ENCODE measurements at regions not wholly inside any gene's neighbourhood (a gene's known extent, or its start where the extent isn't known, plus 50 kb on each side); places are given as distances from the start of the nearest gene placed in this dataset.

- TF ChIP-seq CTCF (IDR thresholded peaks at IDR 0.05; ENCODE audit: poor library complexity) (no peak), EZH2 (IDR thresholded peaks at IDR 0.05; ENCODE audit: borderline replicate concordance) (no peak), EZH2phosphoT487 (IDR thresholded peaks at IDR 0.05; ENCODE audit: low read depth, severe bottlenecking, unreplicated experiment) (no peak)
These were observed 201.1 kb upstream of the CNR1 start for GRCh38 chr6:88367248-88367647.
